ENCODE measurements at regions not wholly inside any gene's neighbourhood (a gene's known extent, or its start where the extent isn't known, plus 50 kb on each side); places are given as distances from the start of the nearest gene placed in this dataset.

GRCh38 chr4:8728536-8729407, 136.2 kb downstream of the CPZ start:
- no peak overlapping the region for H2AFZ ChIP-seq (ENCODE audit: low read depth, low read length)
- no peak overlapping the region for H3K4me3 ChIP-seq (replicated peaks in 1 of 3; ENCODE audit: insufficient read depth in 1 of 3, low read depth in 1 of 3, low read length in 3 of 3)
- no peak for FAIRE-seq
- dilution Hi-C loops (cut with MboI; ENCODE audit: extremely low pct_ligation_motif_present, low sequenced_read_pairs) = no loop called here
- intact Hi-C loops (cut with micrococcal nuclease) = no loop called here
- H3K9me1 ChIP-seq (replicated peaks; ENCODE audit: control insufficient read depth, extremely low read depth, insufficient read depth, low read length) = no peaks in the 10 kb centered on the region
- no peaks in the 10 kb centered on the region for H3K27me3 ChIP-seq (ENCODE audit: control insufficient read depth in 2 of 2, insufficient read depth in 2 of 2, low read length in 2 of 2)
- H3K4me1 ChIP-seq (ENCODE audit: control insufficient read depth, extremely low read depth, insufficient read depth, low read length) = no peaks in the 10 kb centered on the region
- no peaks in the 10 kb centered on the region for H4K20me1 ChIP-seq (replicated peaks; ENCODE audit: control insufficient read depth, extremely low read depth, insufficient read depth, low read length)
- ChIA-PET POLR2A (no interaction called here), CTCF (no interaction called here)
- H3K9ac ChIP-seq (replicated peaks; ENCODE audit: extremely low read depth, insufficient read depth, low read length) = no peak overlapping the region
- H3K9me3 ChIP-seq (replicated peaks; ENCODE audit: control insufficient read depth, insufficient read depth, low read length) = no peaks in the 10 kb centered on the region
- no peaks in the 10 kb centered on the region for H3K36me3 ChIP-seq (ENCODE audit: control insufficient read depth in 2 of 2, extremely low read depth in 1 of 2, insufficient read depth in 2 of 2, low read length in 2 of 2)
- no peak for TF ChIP-seq JUN (IDR thresholded peaks at IDR 0.05; ENCODE audit: borderline replicate concordance, insufficient read depth, insufficient read length, low read depth)
- no peak for TF ChIP-seq POLR2A (IDR thresholded peaks at IDR 0.05; ENCODE audit: low read depth, low read length)
- TF ChIP-seq CTCF (IDR thresholded peaks at IDR 0.05; ENCODE audit: extremely low read depth in 1 of 2, insufficient read depth in 1 of 2, low read depth in 1 of 2, low read length in 2 of 2) = no peak
- TF ChIP-seq FOS (IDR thresholded peaks at IDR 0.05; ENCODE audit: borderline replicate concordance, insufficient read depth, low read length) = no peak
- TF ChIP-seq EZH2 (IDR thresholded peaks at IDR 0.05; ENCODE audit: borderline replicate concordance, low read depth, low read length, severe bottlenecking) = no peak
- TF ChIP-seq MAX (IDR thresholded peaks at IDR 0.05; ENCODE audit: insufficient read depth, insufficient read length) = no peak
- TF ChIP-seq POLR2AphosphoS5 (IDR thresholded peaks at IDR 0.05; ENCODE audit: insufficient read depth, low read depth, low read length) = no peak
- no peak for TF ChIP-seq MYC (IDR thresholded peaks at IDR 0.05; ENCODE audit: low read depth, low read length)
- TF ChIP-seq GATA2 (IDR thresholded peaks at IDR 0.05; ENCODE audit: insufficient read depth, insufficient read length, low read depth, low read length) = no peak
- H3K4me2 ChIP-seq (ENCODE audit: insufficient read depth, low read length) = no peak overlapping the region
- H3K79me2 ChIP-seq (ENCODE audit: control insufficient read depth, insufficient read depth, low read length) = no peaks in the 10 kb centered on the region
- H3K27ac ChIP-seq (ENCODE audit: insufficient read depth, low read depth, low read length) = no peak overlapping the region
- no TSS peak for BruUV-seq (replicated peaks)
- DNase-seq (ENCODE audit: low read depth, low spot score) = no peak
